Activated effector memory CD4-positive, alpha-beta T cell treated with Interleukin-2 at 50 U/mL for 16 hours (primary cell): ENCODE measurements at regions not wholly inside any gene's neighbourhood (a gene's known extent, or its start where the extent isn't known, plus 50 kb on each side); places are given as distances from the start of the nearest gene placed in this dataset.

Source experiments
- DNase-seq: peaks from one replicate; pipeline ENCODE4 v3.0.0-alpha.2; 2020

DNA sequence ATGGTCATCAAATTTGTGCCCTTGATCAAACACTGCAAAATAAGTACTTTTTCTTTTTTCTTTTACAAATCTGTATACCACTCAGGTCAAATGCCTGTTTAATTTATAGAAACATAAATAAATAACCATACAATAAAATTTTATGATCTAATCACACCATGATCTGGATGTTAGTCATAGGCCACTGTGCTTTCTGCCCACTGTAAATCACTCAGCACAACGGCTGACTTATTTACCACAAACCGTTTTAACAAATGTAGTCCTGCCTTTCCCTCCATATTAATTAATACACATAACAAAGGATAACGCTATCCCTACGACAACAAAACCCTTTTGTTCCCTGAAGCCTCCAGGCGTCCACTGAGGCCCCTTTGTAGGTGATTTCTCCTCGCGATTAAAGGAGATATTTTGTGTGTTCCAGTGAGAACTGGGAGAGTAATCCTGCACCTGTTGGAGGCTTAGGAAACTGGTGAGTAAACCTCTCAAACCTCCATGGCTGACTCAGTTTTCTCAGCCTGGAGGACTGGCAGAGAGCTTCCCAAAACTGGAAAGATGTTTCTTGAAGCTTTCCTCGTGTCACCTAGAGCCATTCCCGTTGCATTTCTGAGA is 477.1 kb upstream of the SGCG start:
- DNase-seq: no peak

DNA sequence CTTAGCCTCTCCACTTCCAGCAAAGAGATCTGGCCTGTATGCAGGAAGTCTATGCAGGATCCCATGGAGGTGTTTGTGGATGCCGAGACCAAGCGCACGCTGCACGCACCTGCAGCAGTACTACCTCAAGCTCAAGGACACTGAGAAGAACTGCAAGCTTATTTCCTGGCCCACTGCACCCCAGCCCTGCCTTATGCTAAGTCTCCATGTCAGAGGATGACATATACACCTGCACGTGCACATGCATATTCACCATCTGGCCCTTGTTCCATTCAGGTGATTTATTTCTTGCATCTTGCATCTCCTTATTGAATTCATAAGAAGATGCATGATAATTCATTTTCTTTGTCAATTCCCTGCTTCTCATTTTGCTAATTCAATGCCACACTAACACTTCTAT is 472.8 kb upstream of the SGCG start:
- no peak for DNase-seq

DNA sequence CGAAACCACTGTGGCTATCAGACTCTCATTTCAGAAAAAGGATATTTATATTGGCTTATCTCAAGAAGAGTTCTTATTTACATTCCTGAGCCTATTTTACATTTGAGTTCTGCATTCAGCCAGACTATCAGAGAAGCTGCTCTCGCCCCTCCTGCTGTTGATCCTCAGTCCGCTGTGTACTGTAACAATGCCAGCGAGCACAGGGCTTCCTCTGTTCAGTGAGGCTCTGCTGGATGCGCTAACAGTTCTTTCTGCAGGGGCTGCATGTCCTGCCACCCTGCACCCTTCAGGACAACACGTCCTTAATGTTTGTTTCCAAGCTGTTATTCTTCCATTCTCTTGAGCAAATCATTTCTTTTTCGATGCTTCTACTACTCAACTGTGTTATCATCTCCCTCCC is 463.7 kb upstream of the SGCG start:
- DNase-seq: no peak

DNA sequence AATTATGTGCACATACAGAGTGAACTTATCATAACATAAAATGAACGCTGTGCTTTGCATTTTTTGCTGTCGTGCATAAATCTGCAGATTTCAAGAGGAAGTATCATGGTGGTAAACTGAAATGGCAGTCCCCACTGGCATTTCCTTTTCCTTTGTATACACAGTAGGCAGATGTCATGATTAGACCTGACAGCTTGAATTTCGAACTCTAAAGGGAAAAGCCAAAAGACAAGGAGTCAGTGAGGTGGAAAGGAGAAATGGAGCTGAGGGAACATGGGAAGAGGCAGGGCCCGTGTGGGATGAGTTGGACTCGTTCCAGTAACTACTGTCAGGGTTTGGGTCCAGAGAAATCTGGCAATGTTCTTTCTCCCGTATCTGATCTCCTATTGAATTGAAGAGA is 454.1 kb upstream of the SGCG start:
- no peak for DNase-seq

DNA sequence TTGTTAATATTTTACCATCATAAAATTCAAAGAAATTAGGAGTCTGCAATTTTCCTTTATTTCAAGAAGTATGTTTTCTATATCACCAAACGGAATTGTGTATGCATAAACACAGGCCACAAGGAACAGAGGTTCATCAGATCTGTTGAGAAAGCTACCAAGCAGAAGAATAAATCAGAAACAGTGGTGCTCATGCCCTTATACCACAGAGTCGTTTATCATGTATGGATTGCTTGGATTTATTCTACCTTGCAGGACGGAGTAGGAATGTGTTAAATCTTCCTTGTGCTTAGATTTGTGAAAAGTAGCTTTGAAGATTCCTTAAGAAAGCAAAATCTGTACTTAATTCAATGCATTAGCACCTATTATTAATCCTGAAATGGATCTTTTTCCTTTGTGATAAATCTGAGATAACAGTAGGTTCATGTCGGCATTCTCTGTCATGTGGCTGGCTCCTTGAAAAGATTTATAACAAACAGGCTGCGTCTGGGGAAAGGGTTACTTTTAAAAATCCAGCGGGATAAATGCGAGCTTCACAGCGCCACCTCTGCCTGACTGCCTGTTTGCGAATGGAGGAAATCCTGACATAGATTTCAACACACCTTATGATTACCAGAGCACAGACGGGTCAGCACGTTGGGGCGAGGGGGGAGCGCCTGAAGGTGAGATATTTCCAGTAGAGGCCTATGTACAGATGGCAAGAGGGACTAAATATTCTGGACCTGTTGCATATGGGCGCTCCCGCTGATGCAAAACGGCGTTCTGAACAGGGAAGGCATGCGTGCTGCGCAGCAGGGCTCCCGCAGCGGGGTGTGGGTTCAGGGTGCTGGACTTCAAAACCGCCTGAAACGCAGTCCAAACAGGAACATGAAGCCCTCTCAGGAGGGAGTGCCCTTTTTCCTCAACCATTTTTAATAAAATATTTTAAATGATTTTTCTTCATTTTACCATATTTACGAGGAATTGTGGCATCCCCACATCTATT is 445.5 kb upstream of the SGCG start:
- DNase-seq: no peak

DNA sequence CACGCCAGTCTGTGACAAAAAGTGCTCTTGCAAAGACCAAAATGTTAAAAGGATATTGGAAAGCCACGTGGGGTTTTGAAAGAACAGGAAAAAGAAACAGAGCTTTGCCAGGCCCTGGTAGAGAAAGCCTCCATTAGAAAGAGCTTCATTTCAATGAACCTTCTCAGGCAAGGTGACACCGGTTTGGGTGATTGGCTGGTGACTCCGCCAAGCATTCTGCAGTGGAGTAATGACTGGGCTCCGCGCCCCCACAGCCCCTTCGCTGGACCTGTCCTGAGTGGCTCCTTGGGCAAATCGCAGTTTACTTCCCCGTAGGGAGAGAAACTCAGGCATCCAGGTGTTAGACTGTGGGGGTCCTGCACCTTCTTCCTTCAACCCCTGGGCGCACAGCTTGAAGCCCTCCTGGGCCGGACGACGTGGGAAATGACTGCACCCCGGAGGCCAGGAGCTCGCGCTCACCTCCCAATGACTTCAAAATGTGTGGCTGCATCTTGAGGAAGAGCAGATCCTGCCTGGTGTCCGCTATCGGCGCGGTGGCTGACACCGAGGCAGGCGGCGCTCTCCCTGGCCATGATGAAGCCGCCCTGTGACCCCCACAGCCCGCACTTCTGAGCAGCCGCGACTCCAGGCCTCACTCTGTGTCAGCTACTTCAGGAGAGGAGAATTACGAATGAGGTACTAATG is 444.6 kb upstream of the SGCG start:
- no peak for DNase-seq

DNA sequence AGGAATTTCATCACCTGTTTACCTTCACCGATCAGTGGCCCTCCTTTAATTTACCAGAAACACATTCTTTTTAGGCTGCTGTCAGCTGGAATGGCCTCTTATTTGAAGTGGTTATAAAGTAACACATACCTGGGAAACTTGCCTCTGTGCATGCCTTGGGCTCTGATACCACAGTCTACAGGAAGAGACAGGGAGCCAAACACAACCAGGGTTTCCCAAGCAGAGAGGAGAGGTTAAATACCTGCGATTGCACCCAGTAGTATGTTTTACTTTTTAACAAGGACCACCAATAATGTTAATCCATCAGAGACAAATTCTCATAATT is 444.0 kb upstream of the SGCG start:
- DNase-seq: no peak

DNA sequence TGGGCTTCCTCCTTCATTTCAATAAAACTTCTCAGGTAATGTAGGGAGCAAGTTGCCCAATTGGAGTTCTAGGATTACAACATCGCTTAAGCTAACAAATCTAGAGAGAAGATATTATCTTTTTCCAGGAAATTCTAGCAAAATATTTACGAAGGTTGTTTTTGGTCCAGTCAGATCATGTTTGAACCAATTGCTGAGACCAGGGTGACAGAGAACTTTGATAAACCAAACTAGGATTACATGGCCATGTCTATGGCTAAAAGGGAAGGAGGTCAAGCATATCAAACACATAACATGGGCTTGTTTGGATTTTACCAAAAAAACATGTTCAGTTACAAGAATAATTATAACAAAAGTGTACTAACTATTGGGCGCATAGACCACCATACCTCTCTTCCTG is 442.4 kb upstream of the SGCG start:
- DNase-seq: no peak

DNA sequence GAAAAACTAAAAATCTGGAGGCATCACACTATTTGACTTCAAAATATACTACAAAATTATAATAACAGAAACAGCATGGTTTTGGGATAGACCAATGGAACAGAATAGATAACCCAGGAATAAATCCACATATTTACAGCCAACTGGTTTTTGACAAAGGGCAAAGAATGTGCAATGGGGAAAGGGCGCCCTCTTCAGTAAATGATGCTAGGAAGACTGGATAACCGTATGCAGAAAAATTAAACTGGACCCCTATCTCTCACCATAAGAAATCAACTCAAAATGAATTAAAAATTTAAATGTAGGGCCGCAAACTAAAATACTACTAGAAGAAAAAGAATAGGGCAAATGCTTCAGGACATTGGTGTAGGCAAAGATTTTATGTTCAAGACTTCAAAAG is 440.5 kb upstream of the SGCG start:
- no peak for DNase-seq

DNA sequence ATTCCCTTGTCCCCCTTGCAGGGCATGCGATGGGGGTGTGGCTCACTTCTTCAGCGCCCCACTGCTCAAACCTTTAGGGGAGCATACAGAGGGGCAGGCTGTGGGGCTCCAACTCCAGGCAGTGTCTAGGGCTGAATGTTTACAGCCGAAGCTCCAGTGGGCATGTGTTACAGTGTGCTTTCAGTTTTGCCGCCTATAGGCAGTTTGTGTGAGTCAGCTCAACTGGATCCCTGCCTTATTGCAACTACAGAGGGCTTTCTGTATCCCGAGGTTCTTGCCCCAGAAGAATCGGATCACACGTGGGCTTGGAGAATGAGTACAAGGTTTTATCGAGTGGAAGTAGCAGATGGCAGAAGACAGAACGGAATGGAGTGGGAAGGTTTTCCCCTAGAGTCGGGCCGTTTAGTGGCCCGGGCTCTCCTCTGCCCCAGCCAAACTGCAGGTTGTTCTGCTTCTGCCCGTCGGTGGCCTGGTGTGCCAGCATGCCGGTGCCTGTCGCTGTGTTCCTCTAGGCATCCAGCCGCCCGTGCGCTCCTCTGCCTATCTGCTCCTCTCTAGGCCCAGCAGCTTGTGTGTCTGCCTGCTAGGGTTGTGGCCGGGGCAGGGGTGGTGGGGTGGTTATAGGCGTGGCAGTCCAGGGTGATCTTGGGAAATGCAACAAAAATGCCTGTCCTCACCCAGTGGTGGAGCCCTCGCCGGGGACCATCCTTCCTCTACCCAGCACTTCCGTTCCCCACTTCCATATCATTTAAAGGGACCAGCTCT is 435.9 kb upstream of the SGCG start:
- no peak for DNase-seq

DNA sequence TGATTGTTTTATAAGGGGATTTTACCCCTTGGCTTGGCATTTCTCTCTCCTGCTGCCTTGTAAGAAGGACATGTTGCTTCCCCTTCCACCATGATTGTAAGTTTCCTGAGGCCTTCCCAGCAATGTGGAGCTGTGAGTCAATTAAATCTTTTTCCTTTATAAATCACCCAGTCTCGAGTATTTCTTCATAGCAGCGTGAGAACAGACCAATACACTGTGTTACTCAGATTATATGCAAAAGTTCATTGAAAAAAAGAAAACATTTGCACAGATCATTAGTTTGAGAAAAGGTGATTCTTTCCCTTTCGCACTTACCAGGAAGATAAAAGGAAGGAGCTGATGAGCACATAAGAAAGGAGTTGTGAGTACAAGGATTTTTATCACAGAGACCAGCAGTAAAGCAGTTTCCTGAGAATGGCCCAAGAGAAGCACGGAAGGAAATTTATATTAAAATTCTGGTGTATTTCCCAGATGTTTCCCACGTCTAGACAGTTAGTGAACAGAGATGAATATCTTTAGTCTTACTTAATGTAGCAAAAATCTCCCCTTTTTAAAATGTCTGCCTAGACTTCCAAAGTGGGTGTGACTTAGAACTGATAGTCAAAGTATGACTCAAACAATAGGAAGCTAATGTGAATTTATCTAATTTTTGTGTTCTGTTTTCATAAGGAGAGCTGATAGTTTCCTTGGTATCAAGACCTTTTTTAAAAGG is 431.8 kb upstream of the SGCG start:
- no peak for DNase-seq

DNA sequence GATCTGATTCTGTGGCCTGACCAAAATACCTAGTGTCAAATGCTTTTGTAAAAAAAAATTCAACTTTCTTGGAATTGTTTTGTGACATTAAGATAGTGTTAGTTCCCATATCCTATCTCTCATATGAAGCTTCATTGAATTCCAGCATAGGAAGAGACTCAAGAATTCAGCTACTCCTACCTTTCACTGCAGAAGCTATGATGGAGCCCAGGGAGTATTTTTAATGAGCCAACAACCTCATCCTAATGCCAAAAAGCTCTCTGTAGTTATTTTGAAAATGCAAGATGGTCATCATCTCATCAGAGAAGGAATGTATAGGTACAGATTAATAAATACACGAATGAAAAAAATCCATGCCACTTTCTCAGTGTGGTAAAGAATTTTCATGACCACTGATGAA is 431.2 kb upstream of the SGCG start:
- no peak for DNase-seq

DNA sequence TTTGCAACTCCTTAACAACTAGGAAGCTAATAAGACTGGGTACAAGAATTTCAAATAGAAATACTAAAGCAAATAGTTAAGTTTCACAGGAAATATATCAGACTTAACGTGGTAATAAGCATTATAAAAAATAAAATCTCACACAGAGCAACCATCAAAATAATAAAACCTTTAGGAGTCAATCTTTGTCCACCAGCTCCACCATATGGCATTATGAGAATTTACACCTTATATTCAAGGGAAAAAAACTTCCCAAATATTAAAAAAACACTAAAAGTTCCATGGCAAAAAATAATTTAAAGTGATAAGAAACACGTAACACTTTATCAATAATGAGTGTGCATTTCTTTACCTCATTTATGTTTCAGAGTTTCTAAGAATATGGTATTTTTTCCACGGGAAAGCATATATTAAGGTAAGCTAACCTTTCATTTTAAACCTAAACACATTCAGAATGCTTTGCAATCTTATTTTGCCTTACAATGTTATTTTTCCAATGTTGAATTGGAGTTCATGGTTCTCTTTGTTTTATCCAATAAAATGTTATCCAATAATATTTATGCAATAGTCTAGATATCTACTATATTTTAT is 423.2 kb upstream of the SGCG start:
- DNase-seq: no peak

DNA sequence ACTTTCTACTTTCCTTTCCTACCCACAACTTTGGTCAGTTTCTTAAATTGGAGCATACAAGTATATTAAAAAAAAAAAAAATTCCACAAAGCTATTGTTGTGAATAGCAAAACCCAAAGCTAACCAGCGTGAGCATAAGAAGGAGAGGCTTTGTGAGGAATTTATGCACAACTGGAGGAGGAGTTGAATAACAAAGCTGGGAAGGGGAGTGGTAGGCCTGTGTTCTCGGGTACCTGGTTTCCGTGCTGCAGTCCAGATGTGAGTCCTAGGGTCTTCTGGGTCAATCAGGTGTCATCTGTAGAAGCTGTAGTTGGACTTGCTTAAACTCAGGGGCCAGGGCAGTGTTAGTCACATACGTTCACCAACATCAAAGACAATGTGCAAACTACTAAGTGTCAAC is 422.5 kb upstream of the SGCG start:
- DNase-seq: no peak

DNA sequence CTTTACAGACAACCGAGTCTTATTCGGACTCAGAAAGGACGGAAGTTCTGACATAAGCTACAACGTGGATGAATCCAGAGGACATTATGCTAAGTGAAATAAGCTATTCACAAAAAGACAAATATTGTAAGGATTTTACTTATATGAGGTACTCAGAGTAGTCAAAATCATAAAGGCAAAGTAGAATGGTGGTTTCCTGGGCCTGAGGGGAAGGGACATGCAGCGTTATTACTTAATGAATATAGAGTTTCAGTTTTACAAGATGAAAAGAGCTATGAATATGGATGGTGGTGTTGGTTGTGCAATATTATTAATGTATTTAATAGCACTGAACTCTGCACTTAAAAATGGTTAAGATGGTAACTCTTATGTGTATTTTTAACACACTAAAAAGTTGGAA is 419.1 kb upstream of the SGCG start:
- no peak for DNase-seq

DNA sequence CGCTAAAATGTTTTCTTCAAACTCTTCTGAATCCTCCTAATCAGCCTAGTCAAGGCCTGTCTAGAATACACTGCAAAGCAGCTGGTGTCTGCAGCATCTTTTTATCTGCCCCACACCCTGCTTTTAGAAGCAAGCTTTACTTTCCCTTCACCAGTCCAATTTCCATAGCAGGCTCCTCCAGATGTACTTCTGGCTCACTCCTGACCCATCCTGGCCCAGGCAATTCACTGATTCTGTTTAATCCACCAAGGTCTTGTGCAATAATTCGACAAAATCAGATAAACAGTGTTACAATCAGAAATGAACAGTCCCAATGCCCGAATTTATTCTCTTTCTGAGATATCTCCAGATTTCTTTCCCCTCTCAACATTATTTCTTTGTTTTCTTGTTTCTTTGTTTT is 415.2 kb upstream of the SGCG start:
- DNase-seq: no peak

DNA sequence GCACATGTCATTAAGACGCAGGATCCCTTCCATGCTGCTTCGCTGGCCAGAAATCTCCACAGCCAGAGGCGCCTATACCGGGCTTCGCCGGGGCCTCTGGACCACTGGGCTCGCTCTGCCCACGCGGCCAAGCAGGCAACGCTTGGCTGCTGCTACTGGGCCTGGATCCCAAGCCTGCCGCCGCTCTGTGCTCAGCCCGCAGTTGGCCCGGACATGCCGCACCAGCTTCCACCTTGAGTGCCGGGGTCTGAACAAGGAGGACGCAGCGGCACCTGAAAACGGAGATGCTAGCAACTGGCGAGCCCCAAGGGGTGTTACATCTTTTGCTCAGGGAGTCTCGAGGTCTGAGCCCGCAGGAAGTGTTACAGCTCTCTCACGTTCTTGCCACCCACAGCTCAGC is 409.9 kb upstream of the SGCG start:
- DNase-seq: no peak

DNA sequence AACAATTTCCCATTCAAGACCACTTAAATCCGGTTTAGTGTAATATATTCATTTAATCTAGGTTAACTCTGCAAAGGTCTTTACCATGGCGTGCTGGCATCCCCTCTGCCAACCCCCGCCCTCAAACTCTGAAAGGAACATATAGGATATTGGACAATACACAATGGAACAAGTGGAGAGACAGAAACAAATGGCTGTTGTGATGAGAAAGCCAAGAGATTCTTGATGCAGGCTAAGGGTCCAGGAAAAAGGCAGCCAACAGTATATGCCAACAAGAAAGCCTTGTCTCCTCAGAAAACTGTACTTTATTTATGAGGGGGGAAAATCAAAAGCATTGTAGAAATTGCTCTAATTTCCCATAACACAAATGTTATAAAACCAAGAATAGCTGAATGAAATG is 407.3 kb upstream of the SGCG start:
- no peak for DNase-seq

DNA sequence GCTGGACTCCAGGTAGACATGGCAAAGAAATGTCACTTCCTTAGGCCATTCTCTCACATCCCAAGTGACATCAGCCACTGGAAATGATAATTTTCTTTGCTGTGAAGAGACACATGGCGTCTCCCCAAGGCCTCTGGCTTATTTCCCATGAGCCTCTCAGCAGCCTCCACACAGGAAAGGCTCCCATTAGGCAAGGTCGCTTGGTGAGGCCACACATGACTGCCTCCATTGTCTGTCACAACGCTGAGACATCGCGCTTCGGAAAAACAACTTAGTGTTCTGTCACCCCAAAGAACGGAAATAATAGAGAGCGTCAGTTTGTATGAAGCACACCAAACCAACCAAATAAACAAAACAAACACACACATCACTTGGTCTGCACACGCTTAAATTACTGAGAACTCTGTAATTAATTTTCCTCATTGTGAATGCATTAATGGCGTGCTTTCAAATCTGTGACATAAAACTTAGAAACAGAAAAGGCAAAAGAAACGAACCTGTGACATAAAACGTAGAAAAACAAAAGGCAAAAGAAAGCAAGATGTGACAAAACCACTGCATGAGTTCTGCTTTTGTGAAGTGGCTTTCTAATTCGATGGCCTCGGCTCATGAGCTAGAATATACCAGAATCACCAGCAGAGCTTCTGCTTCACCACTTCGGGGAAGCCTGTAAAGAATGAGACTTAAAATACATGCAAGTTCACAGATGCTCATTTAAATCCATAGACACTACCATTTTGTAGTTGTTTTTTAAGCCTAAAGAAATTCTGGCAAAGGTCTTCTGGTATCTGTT is 404.2 kb upstream of the SGCG start:
- no peak for DNase-seq

DNA sequence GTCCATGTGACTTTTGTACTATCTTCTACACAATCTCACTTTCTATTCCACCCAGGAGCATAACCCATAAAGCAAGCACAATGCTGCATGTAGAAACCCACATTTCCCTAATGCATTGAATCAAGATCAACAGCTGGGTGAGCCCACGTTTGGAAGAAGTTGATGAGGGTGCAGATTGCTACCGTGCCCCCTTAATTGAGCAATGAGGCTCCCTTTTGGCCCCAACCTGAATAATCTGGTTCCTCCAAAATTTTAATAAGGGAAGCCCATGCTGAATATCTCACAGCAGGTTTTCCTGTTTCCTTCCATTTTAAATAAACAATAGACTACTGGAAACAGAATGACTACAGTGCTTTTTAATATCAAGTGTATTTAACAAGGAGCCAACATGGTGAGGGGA is 403.6 kb upstream of the SGCG start:
- DNase-seq: no peak

DNA sequence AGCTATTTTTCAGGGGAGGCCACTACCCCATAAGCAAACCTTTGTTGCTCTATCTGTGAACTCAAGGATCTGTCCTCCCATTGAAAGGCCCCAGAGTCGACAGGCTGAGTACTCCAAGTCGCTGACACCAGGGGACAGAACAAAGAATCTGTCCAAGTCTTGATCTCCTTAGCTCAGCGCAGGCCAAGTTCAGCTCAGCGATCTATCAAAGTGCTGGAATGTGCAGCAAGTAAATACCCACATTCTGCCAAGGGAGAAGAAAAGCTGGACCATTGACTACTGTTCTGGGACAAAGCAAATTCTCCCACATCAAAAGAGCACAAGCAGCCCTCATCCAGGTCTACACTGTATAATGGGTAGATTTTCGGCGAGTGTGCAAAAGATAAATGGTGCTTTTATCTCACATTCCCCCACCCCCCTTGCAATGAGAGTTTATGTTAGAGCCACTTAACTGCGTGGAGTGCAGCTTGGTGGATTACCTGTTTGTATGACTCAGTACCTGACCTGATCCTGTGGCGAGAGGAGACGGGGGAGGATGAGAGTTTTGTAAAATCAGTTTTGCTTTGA is 391.7 kb upstream of the SGCG start:
- DNase-seq: no peak
